ENCODE measurements at regions not wholly inside any gene's neighbourhood (a gene's known extent, or its start where the extent isn't known, plus 50 kb on each side); places are given as distances from the start of the nearest gene placed in this dataset.
"Not testable (repeated sequence)": the region's sequence is repeated elsewhere in the genome, so short reads cannot be mapped to it uniquely, and the experiment has no call there.

GRCh38 chr1:157382351-157382750 lies 170.0 kb downstream of the FCRL5 start:
- Histone ChIP-seq H3K27me3 (ENCODE audit: control insufficient read depth, insufficient read depth, low read length) (no peaks in the 10 kb centered on the region), H3K4me3 (ENCODE audit: low read depth, low read length) (no peak overlapping the region), H3K36me3 (ENCODE audit: control insufficient read depth, insufficient read depth, low read length) (no peaks in the 10 kb centered on the region)
- DNase-seq (ENCODE audit: low read depth): no peak
- TF ChIP-seq, protein P1, sequence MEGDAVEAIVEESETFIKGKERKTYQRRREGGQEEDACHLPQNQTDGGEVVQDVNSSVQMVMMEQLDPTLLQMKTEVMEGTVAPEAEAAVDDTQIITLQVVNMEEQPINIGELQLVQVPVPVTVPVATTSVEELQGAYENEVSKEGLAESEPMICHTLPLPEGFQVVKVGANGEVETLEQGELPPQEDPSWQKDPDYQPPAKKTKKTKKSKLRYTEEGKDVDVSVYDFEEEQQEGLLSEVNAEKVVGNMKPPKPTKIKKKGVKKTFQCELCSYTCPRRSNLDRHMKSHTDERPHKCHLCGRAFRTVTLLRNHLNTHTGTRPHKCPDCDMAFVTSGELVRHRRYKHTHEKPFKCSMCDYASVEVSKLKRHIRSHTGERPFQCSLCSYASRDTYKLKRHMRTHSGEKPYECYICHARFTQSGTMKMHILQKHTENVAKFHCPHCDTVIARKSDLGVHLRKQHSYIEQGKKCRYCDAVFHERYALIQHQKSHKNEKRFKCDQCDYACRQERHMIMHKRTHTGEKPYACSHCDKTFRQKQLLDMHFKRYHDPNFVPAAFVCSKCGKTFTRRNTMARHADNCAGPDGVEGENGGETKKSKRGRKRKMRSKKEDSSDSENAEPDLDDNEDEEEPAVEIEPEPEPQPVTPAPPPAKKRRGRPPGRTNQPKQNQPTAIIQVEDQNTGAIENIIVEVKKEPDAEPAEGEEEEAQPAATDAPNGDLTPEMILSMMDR (IDR thresholded peaks at IDR 0.05; ENCODE audit: insufficient read depth, low read length, poor library complexity, severe bottlenecking): no peak

DNA sequence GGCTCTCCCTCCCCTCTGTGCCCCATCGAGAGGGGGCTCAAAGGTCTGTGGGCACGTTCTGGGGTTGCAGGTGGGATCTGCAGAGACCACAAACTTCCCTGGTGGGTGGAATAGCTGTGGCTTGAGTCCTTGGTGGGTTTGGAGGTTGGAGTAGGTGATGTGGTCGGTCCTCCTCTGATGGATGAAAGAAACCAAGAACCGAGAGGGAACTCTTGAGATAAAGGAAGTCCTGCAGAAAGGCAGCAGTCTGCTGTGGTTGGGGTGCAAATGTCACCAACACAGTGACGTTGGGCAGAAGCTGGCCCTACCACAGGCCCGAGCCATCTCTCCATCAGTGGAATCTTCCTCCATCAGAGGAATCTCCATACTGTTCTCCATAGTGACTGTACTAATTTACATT lies 171.8 kb downstream of the FCRL5 start:
- TF ChIP-seq, protein P1 (IDR thresholded peaks at IDR 0.05; ENCODE audit: insufficient read depth, low read length, poor library complexity, severe bottlenecking): no peak
- DNase-seq (ENCODE audit: low read depth): no peak
- Histone ChIP-seq H3K36me3 (ENCODE audit: control insufficient read depth, insufficient read depth, low read length) (no peaks in the 10 kb centered on the region), H3K27me3 (ENCODE audit: control insufficient read depth, insufficient read depth, low read length) (no peaks in the 10 kb centered on the region), H3K4me3 (ENCODE audit: low read depth, low read length) (no peak overlapping the region)

- TF ChIP-seq, protein P1 (IDR thresholded peaks at IDR 0.05; ENCODE audit: insufficient read depth, low read length, poor library complexity, severe bottlenecking): peak; percentile 67
- H3K4me3 ChIP-seq (ENCODE audit: low read depth, low read length); H3K27me3 ChIP-seq (ENCODE audit: control insufficient read depth, insufficient read depth, low read length); DNase-seq (ENCODE audit: low read depth); H3K36me3 ChIP-seq (ENCODE audit: control insufficient read depth, insufficient read depth, low read length): not testable (repeated sequence)
Observed at GRCh38 chr1:157377280-157377713, 175.0 kb downstream of the FCRL5 start.

GRCh38 chr1:157376681-157377080 lies 175.6 kb downstream of the FCRL5 start:
- DNase-seq (ENCODE audit: low read depth): no peak
- Histone ChIP-seq H3K4me3 (ENCODE audit: low read depth, low read length) (no peak overlapping the region), H3K27me3 (ENCODE audit: control insufficient read depth, insufficient read depth, low read length) (no peaks in the 10 kb centered on the region), H3K36me3 (ENCODE audit: control insufficient read depth, insufficient read depth, low read length) (no peaks in the 10 kb centered on the region)
- TF ChIP-seq, protein P1 (IDR thresholded peaks at IDR 0.05; ENCODE audit: insufficient read depth, low read length, poor library complexity, severe bottlenecking): no peak

DNA sequence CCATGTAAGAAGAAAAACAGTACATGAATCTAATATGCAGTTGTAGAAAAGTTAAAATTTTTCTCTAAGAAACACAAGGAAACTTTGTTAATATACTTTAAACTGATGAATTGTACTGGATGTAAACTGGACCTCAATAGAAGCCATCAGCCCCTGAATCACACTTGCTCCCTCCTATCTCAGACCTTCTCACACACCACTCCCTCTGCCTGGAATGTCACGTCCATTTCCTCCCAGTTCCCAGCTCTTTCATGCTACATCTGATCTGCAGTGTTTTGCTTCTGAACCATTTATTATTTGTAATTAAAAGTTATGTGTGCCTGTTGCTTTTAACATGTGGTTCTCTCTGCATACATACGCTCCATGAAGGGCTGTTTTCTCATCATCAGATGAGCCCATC lies 180.0 kb downstream of the FCRL5 start:
- DNase-seq (ENCODE audit: low read depth); H3K36me3 ChIP-seq (ENCODE audit: control insufficient read depth, insufficient read depth, low read length): not testable (repeated sequence)

GRCh38 chr1:157371826-157372225 lies 180.5 kb downstream of the FCRL5 start:
- TF ChIP-seq, protein P1 (IDR thresholded peaks at IDR 0.05; ENCODE audit: insufficient read depth, low read length, poor library complexity, severe bottlenecking): no peak
- Histone ChIP-seq H3K4me3 (ENCODE audit: low read depth, low read length) (no peak overlapping the region), H3K36me3 (ENCODE audit: control insufficient read depth, insufficient read depth, low read length) (no peaks in the 10 kb centered on the region), H3K27me3 (ENCODE audit: control insufficient read depth, insufficient read depth, low read length) (no peaks in the 10 kb centered on the region)
- DNase-seq (ENCODE audit: low read depth): no peak

More for the DNA sequence above, 180.0 kb downstream of the FCRL5 start:
- not testable (repeated sequence) for H3K4me3 ChIP-seq (ENCODE audit: low read depth, low read length); H3K27me3 ChIP-seq (ENCODE audit: control insufficient read depth, insufficient read depth, low read length)
